ENCODE measurements at regions not wholly inside any gene's neighbourhood (a gene's known extent, or its start where the extent isn't known, plus 50 kb on each side); places are given as distances from the start of the nearest gene placed in this dataset.

DNA sequence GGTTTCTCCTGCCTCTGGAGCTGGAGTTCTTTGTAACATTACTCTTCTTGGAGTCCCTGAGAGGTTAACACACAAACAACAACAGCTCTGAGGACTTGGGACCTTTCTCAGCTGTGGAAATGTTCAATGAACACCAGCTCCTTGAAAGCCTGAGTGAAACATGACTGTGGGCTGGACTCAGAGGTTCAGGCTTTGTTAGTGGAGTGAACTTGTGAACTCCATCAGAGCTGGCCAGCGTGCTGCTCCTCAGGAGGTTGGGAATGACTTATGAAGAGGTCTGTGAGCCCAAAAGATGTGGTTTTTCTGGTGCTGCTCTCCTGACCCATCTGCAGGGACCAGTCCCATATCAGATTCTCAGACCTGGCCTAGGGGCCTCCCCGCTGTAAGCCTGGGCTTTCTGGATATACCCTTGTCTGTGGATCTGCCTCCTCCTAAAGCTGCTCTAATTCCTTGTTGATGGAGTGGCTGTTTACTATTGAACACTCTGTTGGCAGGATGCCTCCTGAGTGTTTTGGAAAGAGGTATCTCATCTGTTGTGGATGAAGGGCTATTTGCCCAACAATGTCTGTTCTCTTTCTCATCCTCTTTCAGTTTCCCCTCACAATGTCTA is 170.0 kb upstream of the GDNF start:
- TF ChIP-seq, protein P1, sequence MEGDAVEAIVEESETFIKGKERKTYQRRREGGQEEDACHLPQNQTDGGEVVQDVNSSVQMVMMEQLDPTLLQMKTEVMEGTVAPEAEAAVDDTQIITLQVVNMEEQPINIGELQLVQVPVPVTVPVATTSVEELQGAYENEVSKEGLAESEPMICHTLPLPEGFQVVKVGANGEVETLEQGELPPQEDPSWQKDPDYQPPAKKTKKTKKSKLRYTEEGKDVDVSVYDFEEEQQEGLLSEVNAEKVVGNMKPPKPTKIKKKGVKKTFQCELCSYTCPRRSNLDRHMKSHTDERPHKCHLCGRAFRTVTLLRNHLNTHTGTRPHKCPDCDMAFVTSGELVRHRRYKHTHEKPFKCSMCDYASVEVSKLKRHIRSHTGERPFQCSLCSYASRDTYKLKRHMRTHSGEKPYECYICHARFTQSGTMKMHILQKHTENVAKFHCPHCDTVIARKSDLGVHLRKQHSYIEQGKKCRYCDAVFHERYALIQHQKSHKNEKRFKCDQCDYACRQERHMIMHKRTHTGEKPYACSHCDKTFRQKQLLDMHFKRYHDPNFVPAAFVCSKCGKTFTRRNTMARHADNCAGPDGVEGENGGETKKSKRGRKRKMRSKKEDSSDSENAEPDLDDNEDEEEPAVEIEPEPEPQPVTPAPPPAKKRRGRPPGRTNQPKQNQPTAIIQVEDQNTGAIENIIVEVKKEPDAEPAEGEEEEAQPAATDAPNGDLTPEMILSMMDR (IDR thresholded peaks at IDR 0.05) = no peak
- no peak for TF ChIP-seq POLR2A (IDR thresholded peaks at IDR 0.05; ENCODE audit: low read depth)
